GM23338 (cell line): ENCODE measurements at regions not wholly inside any gene's neighbourhood (a gene's known extent, or its start where the extent isn't known, plus 50 kb on each side); places are given as distances from the start of the nearest gene placed in this dataset.

ENCODE experiments used
- ATAC-seq: fragments of 200-7000 bp; cut with Tn5 transposase; 3 replicates; pipeline ENCODE4 v1.9.1; 2020
- DNase-seq: peaks from one replicate; pipeline ENCODE4 v3.0.0-alpha.2; 2015; ENCODE audit warnings: low spot score
- H2AFZ ChIP-seq: fragments of 200-600 bp; sonication (generic); 2 replicates; pipeline ENCODE4 v1.8.0; 2016; ENCODE audit warnings: antibody characterized with exemption, mild to moderate bottlenecking, moderate library complexity
- H3F3A ChIP-seq: fragments of 200-600 bp; sonication (generic); replicated peaks from 2 replicates; pipeline ENCODE4 v1.8.0; 2017; ENCODE audit warnings: antibody characterized with exemption, mixed run types, low read depth
- H3K27ac ChIP-seq: fragments of 200-600 bp; sonication (generic); 2 replicates; pipeline ENCODE4 v1.6.1; 2016; ENCODE audit warnings: low read depth
- H3K27me3 ChIP-seq: fragments of 200-600 bp; sonication (generic); 2 replicates; pipeline ENCODE4 v1.8.0; 2016; ENCODE audit warnings: mild to moderate bottlenecking, mixed run types, moderate library complexity; ENCODE audit not compliant: insufficient read depth
- H3K36me3 ChIP-seq: fragments of 200-600 bp; sonication (generic); 2 replicates; pipeline ENCODE4 v1.8.0; 2016; ENCODE audit warnings: mild to moderate bottlenecking; ENCODE audit not compliant: insufficient read depth
- H3K4me1 ChIP-seq: fragments of 200-600 bp; sonication (generic); 2 replicates; pipeline ENCODE4 v1.8.0; 2016; ENCODE audit warnings: mild to moderate bottlenecking, moderate library complexity; ENCODE audit not compliant: insufficient read depth
- H3K4me2 ChIP-seq: fragments of 200-600 bp; sonication (generic); 2 replicates; pipeline ENCODE4 v1.7.1; 2017; ENCODE audit warnings: mixed run types
- H3K4me3 ChIP-seq: fragments of 200-600 bp; sonication (generic); 2 replicates; pipeline ENCODE4 v1.6.1; 2016; ENCODE audit warnings: mixed run types
- H3K79me2 ChIP-seq: fragments of 200-600 bp; sonication (generic); replicated peaks from 2 replicates; pipeline ENCODE4 v1.8.0; 2017; ENCODE audit warnings: mild to moderate bottlenecking; ENCODE audit not compliant: insufficient read depth
- H3K9me2 ChIP-seq: fragments of 200-600 bp; sonication (generic); 2 replicates; pipeline ENCODE4 v1.8.0; 2017; ENCODE audit not compliant: insufficient read depth
- H4K20me1 ChIP-seq: fragments of 200-600 bp; sonication (generic); replicated peaks from 2 replicates; pipeline ENCODE4 v1.8.0; 2017; ENCODE audit warnings: mild to moderate bottlenecking; ENCODE audit not compliant: insufficient read depth
- H3K27ac Mint-ChIP-seq: 2 replicates; pipeline ENCODE4 v1.8.0; 2020; ENCODE audit warnings: inconsistent platforms, mild to moderate bottlenecking, moderate library complexity, mixed read lengths
- H3K27me3 Mint-ChIP-seq: 3 replicates; pipeline ENCODE4 v1.8.0; 2022; ENCODE audit warnings: low read depth, mild to moderate bottlenecking, moderate library complexity, mixed read lengths, inconsistent platforms; ENCODE audit not compliant: insufficient read depth, poor library complexity
- H3K36me3 Mint-ChIP-seq: 3 replicates; pipeline ENCODE4 v1.8.0; 2021; ENCODE audit warnings: low read depth, mild to moderate bottlenecking, inconsistent platforms, moderate library complexity, mixed read lengths
- H3K4me1 Mint-ChIP-seq: 3 replicates; pipeline ENCODE4 v1.8.0; 2020; ENCODE audit warnings: mild to moderate bottlenecking, inconsistent platforms, mixed read lengths
- H3K4me3 Mint-ChIP-seq: 3 replicates; pipeline ENCODE4 v1.8.0; 2021; ENCODE audit warnings: moderate library complexity, mild to moderate bottlenecking, inconsistent platforms, mixed read lengths
- H3K9me3 Mint-ChIP-seq: 3 replicates; pipeline ENCODE4 v1.8.0; 2020; ENCODE audit warnings: moderate library complexity, mild to moderate bottlenecking, inconsistent platforms, mixed read lengths
- CREB1 ChIP-seq: fragments of 250-450 bp; sonication (Bioruptor Pico); IDR thresholded peaks from 2 replicates; pipeline ENCODE4 v1.5.0; 2020; ENCODE audit warnings: low read depth, mild to moderate bottlenecking, moderate library complexity
- CTCF ChIP-seq, 2 experiments: fragments of 200-600 bp in 1 of 2; sonication (generic) in 1 of 2; conservative IDR thresholded peaks; 2 replicates each; pipeline versions ENCODE4 v1.5.1 to v1.6.1; 2016 to 2017; ENCODE audit warnings: antibody characterized with exemption in 2 of 2, low read depth in 2 of 2, mild to moderate bottlenecking in 2 of 2, moderate library complexity in 1 of 2
- ETS1 ChIP-seq: IDR thresholded peaks from 2 replicates; pipeline ENCODE4 v1.6.1; 2016; ENCODE audit warnings: antibody characterized with exemption
- EZH2 ChIP-seq: fragments of 200-600 bp; sonication (generic); IDR thresholded peaks from one replicate; pipeline ENCODE4 v1.8.0; 2017; ENCODE audit warnings: antibody characterized with exemption, mild to moderate bottlenecking, low read depth; ENCODE audit not compliant: unreplicated experiment
- EZH2phosphoT487 ChIP-seq: fragments of 200-600 bp; sonication (generic); IDR thresholded peaks from one replicate; pipeline ENCODE4 v1.8.1; 2018; ENCODE audit warnings: antibody characterized with exemption; ENCODE audit not compliant: unreplicated experiment
- JUNB ChIP-seq: IDR thresholded peaks from one replicate; pipeline ENCODE4 v1.6.1; 2016; ENCODE audit warnings: antibody characterized with exemption; ENCODE audit not compliant: unreplicated experiment
- NANOG ChIP-seq: IDR thresholded peaks from 2 replicates; pipeline ENCODE4 v1.6.1; 2016; ENCODE audit warnings: antibody characterized with exemption, borderline replicate concordance
- POLR2AphosphoS5 ChIP-seq: IDR thresholded peaks from 2 replicates; pipeline ENCODE4 v1.6.1; 2016; ENCODE audit warnings: antibody characterized with exemption, low read depth
- REST ChIP-seq: IDR thresholded peaks from one replicate; pipeline ENCODE4 v1.6.1; 2018; ENCODE audit warnings: antibody characterized with exemption; ENCODE audit not compliant: unreplicated experiment
- STAT1 ChIP-seq: IDR thresholded peaks from one replicate; pipeline ENCODE4 v1.6.1; 2016; ENCODE audit warnings: antibody characterized with exemption; ENCODE audit not compliant: unreplicated experiment
- ZNF114 ChIP-seq: fragments of 250-450 bp; sonication (Bioruptor Pico); IDR thresholded peaks from 2 replicates; pipeline ENCODE4 v1.5.0; 2020; ENCODE audit warnings: mild to moderate bottlenecking, moderate library complexity
- ZNF331 ChIP-seq: fragments of 250-450 bp; sonication (Bioruptor Pico); IDR thresholded peaks from 2 replicates; pipeline ENCODE4 v1.5.0; 2020; ENCODE audit warnings: low read depth, mild to moderate bottlenecking, moderate library complexity
- ZNF462 ChIP-seq: fragments of 250-450 bp; sonication (Bioruptor Pico); IDR thresholded peaks from 2 replicates; pipeline ENCODE4 v1.5.0; 2020; ENCODE audit warnings: mild to moderate bottlenecking, moderate library complexity

- Mint-ChIP-seq H3K4me3 (no peak overlapping the region), H3K36me3 (peaks cover 11% of the 10 kb centered on the region), H3K9me3 (no peaks in the 10 kb centered on the region), H3K4me1 (peaks cover 40% of the 10 kb centered on the region), H3K27ac (no peak overlapping the region), H3K27me3 (peaks cover 8% of the 10 kb centered on the region)
- peaks cover 16% of the 10 kb centered on the region; the same call in 1 of the 2 replicates for H3F3A ChIP-seq
- ATAC-seq = no peak
- peaks cover 35% of the 10 kb centered on the region for H3K4me1 ChIP-seq
- H2AFZ ChIP-seq = no peak overlapping the region
- H3K79me2 ChIP-seq = no peaks in the 10 kb centered on the region
- H3K27me3 ChIP-seq = no peaks in the 10 kb centered on the region
- H3K4me3 ChIP-seq = no peak overlapping the region
- no peaks in the 10 kb centered on the region for H4K20me1 ChIP-seq
- H3K36me3 ChIP-seq = no peaks in the 10 kb centered on the region; the same call in 1 of the 2 replicates
- H3K27ac ChIP-seq = no peak overlapping the region
- no peak overlapping the region for H3K4me2 ChIP-seq
- no peak for DNase-seq
- H3K9me2 ChIP-seq = peaks cover 19% of the 10 kb centered on the region
- TF ChIP-seq POLR2AphosphoS5 (no peak), ZNF462 (CRISPR knock-in tag) (no peak), CREB1 (CRISPR knock-in tag) (no peak), REST (no peak), NANOG (no peak), EZH2phosphoT487 (no peak), ETS1 (no peak), JUNB (no peak), STAT1 (no peak), ZNF114 (CRISPR knock-in tag) (no peak), CTCF (conservative IDR thresholded peaks at IDR 0.05; ENCODE audit: low read depth in 2 of 2) (no peak), EZH2 (no peak), ZNF331 (no peak)
Observed at GRCh38 chr4:138655985-138656384, 359.6 kb upstream of the NOCT start.
